ENCODE measurements at regions not wholly inside any gene's neighbourhood (a gene's known extent, or its start where the extent isn't known, plus 50 kb on each side); places are given as distances from the start of the nearest gene placed in this dataset.
A peak's percentile ranks its signal among the peaks of the same experiment; 100 is the strongest.
"Not testable (repeated sequence)": the region's sequence is repeated elsewhere in the genome, so short reads cannot be mapped to it uniquely, and the experiment has no call there.

GRCh38 chr1:234843946-234844345, 234.0 kb upstream of the IRF2BP2 start:
- DNase-seq (ENCODE audit: low read depth): no peak

DNA sequence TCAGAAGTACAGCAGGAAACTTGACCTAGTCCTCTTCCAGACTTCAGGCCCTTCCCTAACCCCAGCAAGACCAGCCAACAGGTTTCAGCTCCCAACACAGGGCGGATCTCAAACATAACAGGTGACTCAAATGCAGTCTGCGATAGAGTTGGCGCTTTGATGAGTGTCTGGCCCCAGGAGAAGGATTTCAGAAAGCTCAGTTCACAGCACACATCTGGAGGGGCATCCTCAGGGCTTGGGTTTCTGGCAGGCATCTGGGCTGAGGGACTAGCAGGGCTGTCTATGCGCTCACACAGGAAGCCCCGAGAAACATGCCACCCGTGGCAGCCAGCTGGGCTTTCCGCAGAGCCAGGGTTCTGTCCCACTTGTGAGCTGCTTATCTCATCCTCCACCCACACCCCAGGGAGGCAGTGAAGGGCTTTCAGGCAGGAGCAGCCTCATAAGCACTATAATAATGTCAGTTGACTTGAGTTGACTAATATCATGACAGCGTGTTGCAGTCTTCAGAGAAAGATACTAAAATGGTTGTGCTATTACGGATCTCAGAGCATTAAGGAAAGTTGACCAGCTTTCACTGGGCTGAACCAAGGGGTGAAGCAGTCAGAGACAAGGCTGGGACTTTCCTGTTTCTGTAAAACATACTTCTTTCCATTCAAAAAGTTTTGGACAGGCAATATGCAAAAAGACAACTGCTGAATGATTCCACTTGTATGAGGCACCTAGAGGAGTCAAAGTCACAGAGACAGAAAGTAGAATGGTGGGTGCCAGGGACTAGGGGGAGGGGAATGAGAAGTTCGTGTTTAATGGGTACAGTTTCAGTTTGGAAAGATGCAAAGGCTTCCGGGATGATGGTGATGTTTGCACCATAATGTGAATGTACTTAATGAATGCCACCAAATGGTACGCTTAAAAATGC, 233.0 kb upstream of the IRF2BP2 start:
- peak; percentile 44 for DNase-seq (ENCODE audit: low read depth)

GRCh38 chr1:234841710-234842231, 231.8 kb upstream of the IRF2BP2 start:
- DNase-seq (ENCODE audit: low read depth): no peak

- DNase-seq (ENCODE audit: low read depth): no peak
These were observed 231.3 kb upstream of the IRF2BP2 start for GRCh38 chr1:234841281-234841680.

GRCh38 chr1:234840843-234841242, 230.9 kb upstream of the IRF2BP2 start:
- DNase-seq (ENCODE audit: low read depth): no peak

GRCh38 chr1:234840253-234840652, 230.3 kb upstream of the IRF2BP2 start:
- DNase-seq (ENCODE audit: low read depth): no peak

- no peak for DNase-seq (ENCODE audit: low read depth)
These were observed 229.7 kb upstream of the IRF2BP2 start for GRCh38 chr1:234839663-234840062.

- no peak for DNase-seq (ENCODE audit: low read depth)
These were observed 228.8 kb upstream of the IRF2BP2 start for GRCh38 chr1:234838820-234839219.

DNA sequence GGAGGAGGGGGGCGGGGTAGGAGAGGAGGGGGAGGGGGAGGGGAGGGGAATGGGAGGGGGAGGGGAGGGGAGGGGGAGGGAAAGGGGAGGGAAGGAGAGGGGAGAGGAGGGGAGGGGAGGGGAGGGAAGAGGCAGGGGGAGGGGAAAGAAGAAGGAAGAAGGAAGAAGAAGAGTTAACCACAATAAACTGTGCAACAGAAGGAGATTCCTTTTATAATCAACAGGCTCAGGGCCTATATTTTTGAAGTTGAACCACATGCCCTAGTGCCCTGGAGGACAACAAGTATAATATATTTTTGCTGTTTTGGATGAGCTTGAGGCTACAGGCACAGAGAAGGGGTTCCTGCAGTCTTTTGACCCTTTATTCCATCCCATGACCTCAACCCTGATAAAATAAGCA, 228.2 kb upstream of the IRF2BP2 start:
- no peak for DNase-seq (ENCODE audit: low read depth)

- no peak for DNase-seq (ENCODE audit: low read depth)
These were observed 227.7 kb upstream of the IRF2BP2 start for GRCh38 chr1:234837713-234838112.

DNA sequence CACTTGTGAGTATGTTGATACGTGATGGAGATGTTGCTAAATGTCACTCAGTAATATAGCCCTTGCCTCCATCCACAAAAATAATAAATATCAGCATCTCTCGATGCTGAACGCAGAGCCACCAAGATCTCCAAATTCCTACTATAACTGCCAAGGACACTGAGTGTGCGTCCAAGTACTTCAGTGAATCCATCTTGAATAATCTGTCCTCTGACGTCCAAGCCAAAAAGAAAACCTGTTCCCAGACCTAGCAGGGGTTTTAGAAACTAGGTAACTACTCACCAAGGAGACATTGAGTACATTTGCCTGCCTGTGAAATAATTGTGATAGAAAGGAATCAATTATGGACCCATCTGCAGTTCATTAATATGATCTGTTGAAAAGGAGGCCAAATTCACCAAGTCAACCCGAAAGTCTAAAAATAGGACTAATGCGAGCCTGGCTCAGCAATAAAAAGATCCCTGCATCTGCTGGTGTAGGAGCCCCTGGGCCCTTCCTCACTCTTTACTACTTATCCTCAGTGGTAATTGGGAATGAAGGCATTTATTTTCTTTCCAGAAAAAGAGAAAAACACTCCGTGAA, 226.9 kb upstream of the IRF2BP2 start:
- DNase-seq (ENCODE audit: low read depth): no peak

GRCh38 chr1:234836045-234836681, 226.2 kb upstream of the IRF2BP2 start:
- no peak for DNase-seq (ENCODE audit: low read depth)

DNA sequence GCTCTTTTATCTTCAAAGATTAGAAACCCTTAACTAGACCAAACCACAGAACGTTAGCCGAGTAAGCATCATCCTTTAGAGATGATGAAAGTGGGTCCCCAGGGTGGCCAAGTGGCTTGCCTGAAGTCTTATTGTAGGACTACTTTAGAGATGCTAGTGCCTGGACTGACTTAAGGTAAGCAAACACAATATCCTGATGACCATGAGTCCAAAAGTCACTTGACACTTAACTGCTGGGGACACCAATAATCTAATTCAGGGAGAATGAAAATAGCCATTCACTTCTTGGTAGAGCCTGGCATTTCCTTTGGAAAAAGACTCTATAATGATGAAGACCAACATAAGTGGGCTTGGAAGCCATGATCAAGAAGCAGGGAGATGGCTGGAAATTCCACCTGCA, 225.3 kb upstream of the IRF2BP2 start:
- no peak for DNase-seq (ENCODE audit: low read depth)

- DNase-seq (ENCODE audit: low read depth): no peak
These were observed 223.7 kb upstream of the IRF2BP2 start for GRCh38 chr1:234833646-234834045.

DNA sequence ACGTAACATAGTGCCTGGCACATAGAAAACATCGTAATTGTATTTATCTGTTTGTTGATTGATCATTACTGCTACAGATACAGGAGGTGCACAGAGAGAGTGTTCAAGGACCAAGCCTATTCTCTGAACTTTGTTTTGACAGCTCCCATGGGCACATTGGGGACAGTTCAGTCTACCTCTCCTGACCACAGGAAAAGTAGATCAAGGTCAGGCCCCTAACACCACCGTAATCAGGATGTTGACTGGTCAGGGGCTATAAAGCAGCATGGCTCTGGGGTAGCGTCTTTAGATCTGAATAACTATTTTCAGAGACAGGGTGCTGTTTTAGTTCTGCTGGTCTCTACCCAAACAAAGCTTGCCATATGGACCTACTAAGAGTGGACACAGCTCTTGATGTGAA, 223.1 kb upstream of the IRF2BP2 start:
- no peak for DNase-seq (ENCODE audit: low read depth)

DNA sequence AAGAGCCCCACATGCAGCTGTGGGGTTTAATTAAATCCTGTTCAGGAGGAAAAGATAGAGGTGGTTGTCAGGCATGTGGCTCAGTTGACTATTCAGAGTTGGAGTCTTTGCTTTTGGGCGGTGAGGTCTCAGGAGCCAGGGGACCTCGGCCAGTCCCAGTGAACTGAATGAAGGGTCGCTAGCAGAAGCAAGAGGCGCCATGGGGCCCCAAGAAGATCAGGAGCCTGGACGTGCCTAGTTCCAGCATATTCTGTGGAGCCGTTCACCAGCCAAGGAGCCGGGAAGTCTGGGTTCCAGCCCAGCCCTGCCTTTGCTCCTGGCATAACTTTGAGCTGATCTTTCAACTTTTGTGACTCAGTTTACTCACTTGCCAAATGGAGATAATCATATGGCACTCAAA, 217.7 kb upstream of the IRF2BP2 start:
- no peak for DNase-seq (ENCODE audit: low read depth)

- no peak for DNase-seq (ENCODE audit: low read depth)
These were observed 217.2 kb upstream of the IRF2BP2 start for GRCh38 chr1:234827181-234827580.

GRCh38 chr1:234826352-234826751, 216.4 kb upstream of the IRF2BP2 start:
- DNase-seq (ENCODE audit: low read depth): no peak

DNA sequence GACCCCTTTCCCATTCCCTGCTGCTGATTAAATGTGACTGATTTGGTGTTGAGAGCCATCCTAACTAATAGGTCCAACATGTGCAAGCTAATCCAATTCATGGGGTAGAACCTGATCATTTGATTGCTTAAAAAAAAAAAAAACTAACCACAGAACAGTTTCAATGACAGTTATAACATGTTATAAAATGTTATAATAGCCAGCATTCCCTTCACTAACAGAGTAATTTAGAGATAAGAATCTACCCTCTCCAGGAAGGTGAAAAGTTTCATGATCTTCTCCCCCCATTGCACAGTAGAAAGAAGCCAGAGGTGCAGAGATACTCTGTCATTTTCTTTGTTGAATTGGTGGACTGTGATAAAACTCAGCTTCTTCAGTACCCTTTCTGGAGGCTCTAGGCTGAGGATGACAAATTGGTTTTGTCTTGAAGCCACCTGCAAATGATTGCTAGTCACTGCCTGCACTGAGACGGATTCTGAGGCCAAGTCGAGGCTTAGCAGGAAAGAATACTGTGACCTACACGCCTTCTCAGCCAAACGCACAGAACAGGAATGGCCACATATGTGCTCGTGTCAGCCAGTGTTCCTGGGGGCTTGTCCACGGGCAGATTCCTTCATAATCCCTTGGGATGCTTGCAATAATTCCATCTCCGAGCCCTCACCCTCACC, 215.7 kb upstream of the IRF2BP2 start:
- DNase-seq (ENCODE audit: low read depth): no peak

GRCh38 chr1:234824836-234825235, 214.9 kb upstream of the IRF2BP2 start:
- DNase-seq (ENCODE audit: low read depth): not testable (repeated sequence)

DNA sequence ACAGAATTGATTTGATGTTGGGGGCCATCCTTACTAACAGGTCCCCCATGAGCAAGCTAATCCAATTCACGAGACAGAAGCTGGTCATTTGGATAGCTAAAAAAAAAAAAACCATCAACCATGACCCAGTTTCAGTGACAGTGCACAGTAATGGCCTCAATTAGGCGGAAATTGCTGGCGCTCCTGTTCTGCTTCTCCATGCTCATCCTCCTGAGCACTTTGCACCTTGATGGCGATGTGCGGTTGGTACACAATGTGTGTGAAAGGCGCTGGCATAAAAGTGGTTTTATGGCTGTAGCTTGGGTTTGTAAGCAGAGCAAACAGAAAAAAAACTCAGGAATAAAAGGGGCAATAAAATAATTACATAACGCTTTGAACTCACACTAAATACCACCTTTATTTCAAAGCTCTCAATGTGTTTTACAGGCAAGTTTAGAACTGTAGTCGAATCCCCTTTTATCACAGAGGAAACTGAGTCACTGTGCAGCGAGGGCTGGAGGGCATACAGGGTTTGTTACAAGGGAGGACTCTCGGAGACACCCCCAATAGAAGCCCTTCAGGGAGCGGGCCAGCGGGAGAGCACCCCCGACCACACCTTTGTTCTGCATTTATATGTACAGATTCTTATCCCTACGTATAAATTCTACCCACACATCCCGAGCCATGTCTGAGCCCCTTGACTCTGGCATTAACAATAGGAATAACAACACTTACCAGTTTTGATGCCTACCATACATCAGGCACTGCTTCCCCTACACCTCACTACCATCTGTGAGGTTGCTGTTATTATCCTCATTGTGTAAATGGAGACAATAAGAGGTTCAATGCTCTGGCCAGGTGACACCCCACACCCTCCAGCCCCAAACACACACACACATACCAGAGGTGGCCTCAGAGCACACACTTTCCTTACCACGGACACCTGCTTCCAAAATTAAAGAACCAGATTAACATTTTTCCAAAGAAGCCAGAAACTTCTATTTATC, 213.5 kb upstream of the IRF2BP2 start:
- no peak for DNase-seq (ENCODE audit: low read depth)
